GM18519 (cell line): ENCODE measurements at regions not wholly inside any gene's neighbourhood (a gene's known extent, or its start where the extent isn't known, plus 50 kb on each side); places are given as distances from the start of the nearest gene placed in this dataset.

Experiments
- ATAC-seq: cut with Tn5 transposase; IDR thresholded peaks from one replicate; pipeline ENCODE4 v1.9.1; 2021; ENCODE audit warnings: mild to moderate bottlenecking, moderate library complexity; ENCODE audit not compliant: unreplicated experiment, low FRiP score

GRCh38 chr5:18299166-18299565, 664.9 kb downstream of the TAF11L14 start:
- ATAC-seq = no peak

- ATAC-seq = peak; percentile 98
These were observed 671.1 kb downstream of the TAF11L14 start for GRCh38 chr5:18305288-18305924.

- ATAC-seq = no peak
These were observed 677.0 kb downstream of the TAF11L14 start for GRCh38 chr5:18311266-18311665.

GRCh38 chr5:18312016-18312415, 677.8 kb downstream of the TAF11L14 start:
- no peak for ATAC-seq

GRCh38 chr5:18314192-18314778, 680.0 kb downstream of the TAF11L14 start:
- no peak for ATAC-seq

- ATAC-seq = no peak
These were observed 687.1 kb downstream of the TAF11L14 start for GRCh38 chr5:18321262-18321942.

- no peak for ATAC-seq
These were observed 689.6 kb downstream of the TAF11L14 start for GRCh38 chr5:18323891-18324290.

- ATAC-seq = no peak
These were observed 691.2 kb downstream of the TAF11L14 start for GRCh38 chr5:18325431-18325830.

- ATAC-seq = no peak
These were observed 695.1 kb downstream of the TAF11L14 start for GRCh38 chr5:18329328-18329727.

GRCh38 chr5:18333841-18334240, 699.6 kb downstream of the TAF11L14 start:
- no peak for ATAC-seq

- ATAC-seq = no peak
These were observed 700.7 kb downstream of the TAF11L14 start for GRCh38 chr5:18334949-18335348.

- ATAC-seq = no peak
These were observed 720.6 kb downstream of the TAF11L14 start for GRCh38 chr5:18354828-18355227.

GRCh38 chr5:18357486-18357885, 723.2 kb downstream of the TAF11L14 start:
- ATAC-seq = no peak

GRCh38 chr5:18366234-18366633, 732.0 kb downstream of the TAF11L14 start:
- ATAC-seq = no peak

- ATAC-seq = no peak
These were observed 736.3 kb downstream of the TAF11L14 start for GRCh38 chr5:18370531-18370930.

GRCh38 chr5:18375641-18376040, 741.4 kb downstream of the TAF11L14 start:
- no peak for ATAC-seq

GRCh38 chr5:18378066-18378465, 743.8 kb downstream of the TAF11L14 start:
- no peak for ATAC-seq

GRCh38 chr5:18379189-18379588, 744.9 kb downstream of the TAF11L14 start:
- no peak for ATAC-seq

GRCh38 chr5:18380729-18381362, 746.6 kb downstream of the TAF11L14 start:
- ATAC-seq = no peak

- peak; percentile 67 for ATAC-seq
These were observed 759.5 kb downstream of the TAF11L14 start for GRCh38 chr5:18393565-18394442.

GRCh38 chr5:18394443-18394804, 760.2 kb downstream of the TAF11L14 start:
- ATAC-seq = no peak
